ENCODE measurements at regions not wholly inside any gene's neighbourhood (a gene's known extent, or its start where the extent isn't known, plus 50 kb on each side); places are given as distances from the start of the nearest gene placed in this dataset.

GRCh38 chr1:209368864-209369598, 214.5 kb upstream of the CAMK1G start:
- intact Hi-C loops (cut with micrococcal nuclease; ENCODE audit: unreplicated experiment), result no loop called here
- Histone ChIP-seq H3K4me1 (ENCODE audit: control insufficient read depth, insufficient read depth, low read length) (no peaks in the 10 kb centered on the region), H3K27ac (ENCODE audit: low read length) (no peak overlapping the region), H3K9me3 (ENCODE audit: control insufficient read depth, insufficient read depth, low read depth, low read length) (no peaks in the 10 kb centered on the region), H3K27me3 (ENCODE audit: control insufficient read depth, insufficient read depth, low read length) (no peaks in the 10 kb centered on the region), H3K36me3 (ENCODE audit: control insufficient read depth, insufficient read depth, low read length) (no peaks in the 10 kb centered on the region), H3K4me3 (ENCODE audit: low read depth in 2 of 2, low read length in 2 of 2) (no peak overlapping the region)
- CTCF ChIA-PET, result interaction anchor here (0.6 kb wide), 1 partner anchor 18 kb away, joined by 3 read pairs; no protein-coding TSS in a partner anchor
- DNase-seq (ENCODE audit: low read depth, low spot score), result no peak
- POLR2A ChIA-PET, result no interaction called here
- no peak for ATAC-seq
- in situ Hi-C loops (cut with HindIII; ENCODE audit: low pct_unique_long_range_greater_than_20kb, low sequenced_read_pairs), result no loop called here
- no TSS peak for BruUV-seq (replicated peaks)
- no peak for TF ChIP-seq REST (IDR thresholded peaks at IDR 0.05; ENCODE audit: insufficient read depth in 1 of 2, low read depth in 2 of 2, low read length in 1 of 2)
- TF ChIP-seq SIN3A (IDR thresholded peaks at IDR 0.05; ENCODE audit: borderline replicate concordance, insufficient read depth, low read depth, low read length), result no peak
- TF ChIP-seq CTCF (IDR thresholded peaks at IDR 0.05), result no peak
- no peak for TF ChIP-seq POLR2AphosphoS5 (IDR thresholded peaks at IDR 0.05; ENCODE audit: low read depth, low read length)
- no peak for TF ChIP-seq TCF7L2 (IDR thresholded peaks at IDR 0.05; ENCODE audit: low read depth, low read length)

DNA sequence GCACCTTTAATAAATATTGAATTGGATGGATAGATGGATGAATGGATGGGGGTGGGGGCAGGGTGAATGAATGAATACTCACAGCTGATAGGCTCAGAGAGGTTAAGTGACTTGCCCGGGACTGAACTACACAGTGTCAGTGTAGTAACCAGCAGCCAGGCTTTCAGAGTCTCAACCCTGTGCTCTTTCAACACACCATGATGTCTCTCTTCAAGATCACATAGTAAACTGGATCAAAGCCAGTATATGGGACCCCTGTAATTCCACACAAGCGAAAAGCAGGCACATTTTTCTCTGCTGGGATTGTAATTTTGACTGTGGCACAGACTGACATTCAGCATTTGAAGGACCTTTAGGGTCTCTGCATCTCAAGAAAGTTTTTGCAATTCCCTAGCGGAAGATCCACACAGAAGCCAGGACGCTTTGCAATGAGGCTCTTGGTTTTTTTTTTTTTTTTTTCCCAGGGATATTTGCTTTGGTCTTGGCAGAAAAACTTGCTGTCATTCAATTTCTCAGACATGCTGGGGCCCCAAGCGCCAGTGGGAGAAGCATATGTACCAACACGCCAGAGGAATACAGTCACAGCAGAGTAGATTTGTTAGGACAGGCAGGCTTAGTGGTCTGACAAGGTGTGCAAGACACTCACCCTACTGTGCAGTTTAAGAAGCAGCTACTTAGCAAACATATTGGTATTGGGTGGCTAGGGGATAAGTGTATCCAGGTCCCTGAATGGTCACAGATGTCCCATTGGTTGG, 213.1 kb upstream of the CAMK1G start:
- DNase-seq (ENCODE audit: low read depth, low spot score) (no peak), ATAC-seq (no peak)
- ChIA-PET CTCF (no interaction called here), POLR2A (no interaction called here)
- Histone ChIP-seq H3K4me3 (ENCODE audit: low read depth in 2 of 2, low read length in 2 of 2) (no peak overlapping the region), H3K27me3 (ENCODE audit: control insufficient read depth, insufficient read depth, low read length) (no peaks in the 10 kb centered on the region), H3K36me3 (ENCODE audit: control insufficient read depth, insufficient read depth, low read length) (no peaks in the 10 kb centered on the region), H3K9me3 (ENCODE audit: control insufficient read depth, insufficient read depth, low read depth, low read length) (no peaks in the 10 kb centered on the region), H3K27ac (ENCODE audit: low read length) (no peak overlapping the region), H3K4me1 (ENCODE audit: control insufficient read depth, insufficient read depth, low read length) (no peaks in the 10 kb centered on the region)
- in situ Hi-C loops (cut with HindIII; ENCODE audit: low pct_unique_long_range_greater_than_20kb, low sequenced_read_pairs), result no loop called here
- intact Hi-C loops (cut with micrococcal nuclease; ENCODE audit: unreplicated experiment), result no loop called here
- no peak for TF ChIP-seq TCF7L2 (IDR thresholded peaks at IDR 0.05; ENCODE audit: low read depth, low read length)
- no TSS peak for BruUV-seq (replicated peaks)

DNA sequence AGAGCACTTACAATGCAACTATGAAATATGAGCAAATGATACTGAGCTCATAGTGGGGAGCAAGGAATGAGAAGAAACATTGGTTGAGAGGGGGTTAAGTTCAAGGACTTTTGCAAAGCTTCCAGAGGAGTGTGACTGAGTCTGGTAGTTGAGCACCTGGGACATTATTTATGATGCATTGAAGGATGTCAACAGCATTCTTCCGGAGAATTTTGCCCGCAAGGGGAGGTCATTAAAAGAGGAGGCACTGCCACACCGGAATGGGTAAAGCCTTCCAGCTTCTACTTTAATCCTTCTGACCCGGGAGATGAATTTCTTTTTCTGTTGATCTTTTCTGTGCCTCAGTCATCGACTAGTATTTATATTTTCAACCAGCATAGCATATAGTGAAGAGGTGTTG, 208.4 kb upstream of the CAMK1G start:
- H3K4me3 ChIP-seq (ENCODE audit: low read depth in 2 of 2, low read length in 2 of 2), result no peak overlapping the region
- no peaks in the 10 kb centered on the region for H3K9me3 ChIP-seq (ENCODE audit: control insufficient read depth, insufficient read depth, low read depth, low read length)
- H3K27me3 ChIP-seq (ENCODE audit: control insufficient read depth, insufficient read depth, low read length), result no peaks in the 10 kb centered on the region
- no peaks in the 10 kb centered on the region for H3K36me3 ChIP-seq (ENCODE audit: control insufficient read depth, insufficient read depth, low read length)
- no peak overlapping the region for H3K27ac ChIP-seq (ENCODE audit: low read length)
- CTCF ChIA-PET, result no interaction called here
- ATAC-seq (no peak), DNase-seq (ENCODE audit: low read depth, low spot score) (no peak)
- intact Hi-C loops (cut with micrococcal nuclease; ENCODE audit: unreplicated experiment), result no loop called here
- POLR2A ChIA-PET, result no interaction called here
- no peaks in the 10 kb centered on the region for H3K4me1 ChIP-seq (ENCODE audit: control insufficient read depth, insufficient read depth, low read length)
- TF ChIP-seq CTCF (IDR thresholded peaks at IDR 0.05), result no peak
- no peak for TF ChIP-seq SIN3A (IDR thresholded peaks at IDR 0.05; ENCODE audit: borderline replicate concordance, insufficient read depth, low read depth, low read length)
- no peak for TF ChIP-seq REST (IDR thresholded peaks at IDR 0.05; ENCODE audit: insufficient read depth in 1 of 2, low read depth in 2 of 2, low read length in 1 of 2)
- no peak for TF ChIP-seq TCF7L2 (IDR thresholded peaks at IDR 0.05; ENCODE audit: low read depth, low read length)
- no peak for TF ChIP-seq POLR2AphosphoS5 (IDR thresholded peaks at IDR 0.05; ENCODE audit: low read depth, low read length)
- no TSS peak for BruUV-seq (replicated peaks)
- in situ Hi-C loops (cut with HindIII; ENCODE audit: low pct_unique_long_range_greater_than_20kb, low sequenced_read_pairs), result no loop called here
